GM19463 (cell line): ENCODE measurements at regions not wholly inside any gene's neighbourhood (a gene's known extent, or its start where the extent isn't known, plus 50 kb on each side); places are given as distances from the start of the nearest gene placed in this dataset.

Experiments used
- ATAC-seq: cut with Tn5 transposase; IDR thresholded peaks from one replicate; pipeline ENCODE4 v1.9.1; 2021; ENCODE audit warnings: mild to moderate bottlenecking, moderate library complexity; ENCODE audit not compliant: unreplicated experiment

DNA sequence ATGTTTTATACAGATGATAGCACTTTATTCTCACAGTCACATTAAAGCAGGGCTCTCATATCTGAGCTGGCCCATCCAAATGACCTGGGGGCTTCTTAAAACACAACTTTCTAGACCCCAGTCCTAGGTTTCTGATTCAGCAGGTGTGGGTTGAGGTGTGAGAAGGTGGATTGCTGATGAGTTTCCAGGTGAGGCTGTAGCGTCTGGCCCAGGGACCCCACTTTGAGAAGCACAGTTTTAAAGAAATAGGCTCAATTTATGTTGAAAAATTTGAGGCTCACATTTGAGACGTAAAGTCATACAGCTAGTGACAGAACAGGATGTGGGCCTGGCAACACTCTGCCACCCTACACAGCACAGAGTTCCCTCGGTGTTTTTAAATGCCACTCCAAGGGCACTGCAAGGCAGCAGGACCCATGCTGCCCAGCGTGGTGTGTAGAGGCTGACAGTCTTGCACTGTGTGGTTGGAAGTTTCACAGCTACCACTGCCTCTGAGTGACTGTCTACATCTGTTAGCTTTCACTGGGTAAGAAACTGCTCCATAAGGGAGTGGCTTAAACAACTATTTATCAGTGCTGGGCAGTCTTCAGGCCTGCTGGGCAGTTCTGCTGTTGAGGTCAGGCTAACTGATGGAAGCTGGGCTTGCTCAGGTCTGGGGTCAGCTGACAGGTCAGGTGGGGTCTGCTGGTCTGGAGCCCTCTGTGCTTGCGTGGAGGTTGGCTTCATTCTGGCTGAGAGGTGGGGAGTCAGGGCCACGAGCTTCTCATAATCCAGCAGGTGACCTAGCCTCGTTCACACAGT is 319.7 kb downstream of the CXCL12 start:
- no peak for ATAC-seq

GRCh38 chr10:44064317-44064716 is 320.6 kb downstream of the CXCL12 start:
- no peak for ATAC-seq

DNA sequence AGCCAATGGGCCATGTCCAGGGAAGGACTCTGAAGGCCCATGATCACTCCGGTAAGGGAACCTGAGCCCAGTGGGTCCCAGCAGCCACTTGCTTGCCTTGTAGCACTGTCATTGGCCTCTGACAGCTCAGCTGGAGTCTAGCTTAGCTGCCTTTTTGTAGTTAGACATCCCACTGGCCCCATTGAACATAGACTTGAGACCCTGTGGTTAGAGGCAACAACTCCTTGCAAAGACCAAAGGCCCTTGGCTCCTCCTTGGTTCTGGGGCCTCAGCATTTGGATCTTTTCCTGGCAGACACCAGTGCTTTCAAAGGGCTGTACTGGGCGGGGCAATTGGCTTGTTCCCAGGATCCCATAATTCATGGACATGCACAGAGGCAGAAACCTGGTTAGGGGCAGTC is 321.2 kb downstream of the CXCL12 start:
- ATAC-seq = no peak

- no peak for ATAC-seq
Observed at GRCh38 chr10:44060719-44061118, 324.2 kb downstream of the CXCL12 start.

DNA sequence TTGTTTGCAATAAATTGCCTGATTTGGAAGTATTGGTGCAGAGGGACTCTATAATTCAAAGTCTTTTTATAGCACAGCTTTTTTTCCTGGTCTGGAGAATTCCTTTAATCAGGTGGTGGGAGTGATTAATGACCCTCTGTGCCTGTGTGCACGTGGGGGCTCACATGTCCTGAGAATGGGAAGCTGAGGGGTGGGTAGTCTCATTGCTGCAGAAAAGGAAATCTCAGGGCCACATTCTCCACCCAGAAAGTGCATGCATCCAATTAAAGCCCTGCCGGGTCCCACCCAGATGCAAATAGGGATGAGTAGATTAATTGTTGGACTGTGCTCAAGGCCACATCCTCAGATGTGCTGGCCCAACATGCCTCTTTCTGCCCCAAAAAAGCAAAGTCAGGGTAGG is 324.7 kb downstream of the CXCL12 start:
- no peak for ATAC-seq

GRCh38 chr10:44058259-44058658 is 326.6 kb downstream of the CXCL12 start:
- no peak for ATAC-seq

DNA sequence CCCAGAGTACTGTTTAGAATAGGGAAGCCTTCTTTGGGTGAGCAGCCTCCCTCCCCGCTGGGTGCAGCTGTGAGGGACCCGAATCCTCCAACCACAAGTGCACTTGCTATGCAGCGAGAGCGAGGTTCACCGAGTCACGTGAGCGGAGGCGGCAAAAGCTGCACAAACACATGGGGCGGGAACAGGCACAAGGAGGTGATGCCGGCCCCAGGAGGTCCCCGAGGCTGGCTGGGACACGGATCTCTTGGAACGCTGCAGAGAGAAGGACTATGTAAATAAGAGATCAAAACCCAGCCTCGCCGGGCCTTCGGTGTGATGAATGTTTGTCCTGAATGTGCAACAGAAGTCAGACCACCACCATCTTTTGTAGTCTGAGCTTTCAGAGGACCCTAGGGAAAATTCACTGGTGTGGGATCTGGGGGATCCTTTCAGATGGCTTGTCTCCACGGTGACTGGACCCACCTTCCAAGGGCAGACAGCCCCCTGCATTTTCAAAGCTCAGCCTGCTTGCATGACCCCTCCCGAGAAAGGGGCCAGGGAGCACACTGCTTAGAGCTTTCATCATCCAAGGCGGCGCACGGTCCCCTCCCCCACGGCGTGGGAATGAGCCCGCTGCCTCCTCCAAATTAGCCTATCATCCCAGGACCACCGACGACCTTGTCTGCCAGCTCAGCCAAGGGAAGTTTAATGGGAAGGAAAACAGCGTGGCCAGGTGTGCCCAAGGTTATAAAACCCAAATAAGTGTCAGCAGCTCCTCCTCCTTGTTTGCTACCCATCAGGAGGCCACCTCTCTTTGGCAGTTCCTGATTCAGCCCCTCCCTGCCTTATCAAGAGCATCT is 327.7 kb downstream of the CXCL12 start:
- no peak for ATAC-seq

GRCh38 chr10:44056206-44056605 is 328.7 kb downstream of the CXCL12 start:
- ATAC-seq = no peak

DNA sequence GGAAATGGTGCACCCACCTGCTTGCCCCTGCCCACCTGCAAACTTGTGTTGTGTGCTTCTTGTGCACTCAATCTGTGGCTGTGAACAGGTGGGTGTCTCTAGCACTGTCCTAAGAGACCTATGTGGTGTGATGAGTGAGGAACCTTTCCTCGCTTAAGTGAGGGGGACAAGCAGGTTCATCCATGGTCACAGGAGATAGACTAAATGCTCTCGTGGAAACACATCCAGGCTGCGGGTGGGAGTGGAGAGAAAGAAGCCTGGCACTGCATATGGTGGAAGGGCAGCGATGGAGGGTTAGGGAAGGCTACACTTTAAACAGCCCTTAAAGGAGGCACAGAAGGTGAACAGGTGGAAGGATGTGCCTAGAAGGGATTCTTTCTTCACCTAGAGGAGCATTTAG is 330.9 kb downstream of the CXCL12 start:
- ATAC-seq = no peak

DNA sequence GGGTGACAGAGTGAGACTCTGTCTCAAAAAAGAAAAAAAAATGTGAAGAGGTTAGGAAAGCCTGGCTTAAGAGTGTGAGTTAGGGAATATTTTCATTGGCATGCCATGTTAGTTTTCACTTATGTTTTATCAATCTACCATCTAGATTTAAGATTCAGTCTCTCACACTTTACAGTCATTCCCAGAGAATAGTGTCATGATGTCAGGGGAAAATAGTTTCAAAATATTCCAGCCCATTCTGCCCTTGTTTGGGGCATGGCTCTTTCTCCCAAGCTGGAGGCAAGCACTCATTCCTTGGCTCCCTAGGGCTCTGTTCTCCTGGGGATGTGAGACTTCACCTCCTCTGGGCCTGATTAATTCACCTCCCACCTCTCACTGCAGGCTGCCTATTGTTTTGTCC is 331.5 kb downstream of the CXCL12 start:
- ATAC-seq = no peak

DNA sequence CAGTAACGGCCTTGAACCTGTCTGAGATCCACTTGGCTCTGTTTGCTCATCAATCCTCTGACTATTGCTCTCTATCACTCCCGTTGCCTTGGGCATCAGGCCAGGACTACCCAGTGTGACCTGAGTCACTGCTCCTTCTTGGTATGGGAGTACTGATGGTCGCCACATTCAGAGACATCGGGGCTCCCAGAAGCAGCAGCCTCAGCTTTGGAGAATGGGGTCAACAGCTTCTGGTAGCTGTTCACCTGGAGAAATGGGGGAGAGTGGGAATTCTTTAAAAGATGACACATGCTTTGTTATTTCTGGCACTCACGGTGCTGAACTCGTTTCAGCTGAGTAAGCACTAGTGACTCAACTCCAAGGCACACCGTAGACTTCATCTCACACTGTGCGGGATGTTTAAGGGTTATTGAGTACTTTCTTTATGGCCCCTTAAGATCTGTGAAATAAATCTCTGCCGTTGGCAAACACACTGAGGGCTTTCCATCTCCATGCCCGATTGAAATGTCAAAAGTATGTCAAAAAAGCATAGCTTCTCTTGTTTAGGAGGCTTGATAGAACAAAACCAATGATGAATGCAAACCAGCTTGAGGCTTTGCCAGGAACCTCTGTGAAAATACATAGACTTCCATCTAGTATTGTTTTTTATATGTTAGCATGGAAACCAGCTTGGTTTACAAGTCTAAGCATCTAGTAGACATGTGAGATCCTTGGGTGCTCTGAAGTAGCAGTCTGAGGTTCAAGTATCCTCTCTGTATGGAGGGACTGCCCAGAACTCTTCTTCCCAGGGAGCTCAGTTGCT is 333.1 kb downstream of the CXCL12 start:
- no peak for ATAC-seq

DNA sequence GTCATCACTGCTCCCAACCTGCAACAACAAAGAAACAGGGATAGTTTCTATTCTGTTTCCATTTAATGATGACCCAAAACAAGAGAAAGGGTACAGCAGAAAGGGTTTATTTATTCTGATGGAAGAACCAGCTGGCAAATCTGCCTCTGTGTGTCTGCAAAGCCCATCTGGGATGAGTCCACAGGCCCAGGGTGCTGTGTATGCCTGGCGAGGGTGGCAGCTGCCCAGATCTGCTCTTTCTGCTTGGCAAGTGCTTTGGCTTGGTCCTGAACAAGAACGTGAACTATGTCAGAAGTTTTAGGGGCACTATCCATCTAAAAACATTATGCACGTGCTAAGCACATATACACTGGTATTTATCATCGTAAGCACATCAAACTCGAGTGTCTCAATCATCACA is 333.8 kb downstream of the CXCL12 start:
- ATAC-seq = no peak

DNA sequence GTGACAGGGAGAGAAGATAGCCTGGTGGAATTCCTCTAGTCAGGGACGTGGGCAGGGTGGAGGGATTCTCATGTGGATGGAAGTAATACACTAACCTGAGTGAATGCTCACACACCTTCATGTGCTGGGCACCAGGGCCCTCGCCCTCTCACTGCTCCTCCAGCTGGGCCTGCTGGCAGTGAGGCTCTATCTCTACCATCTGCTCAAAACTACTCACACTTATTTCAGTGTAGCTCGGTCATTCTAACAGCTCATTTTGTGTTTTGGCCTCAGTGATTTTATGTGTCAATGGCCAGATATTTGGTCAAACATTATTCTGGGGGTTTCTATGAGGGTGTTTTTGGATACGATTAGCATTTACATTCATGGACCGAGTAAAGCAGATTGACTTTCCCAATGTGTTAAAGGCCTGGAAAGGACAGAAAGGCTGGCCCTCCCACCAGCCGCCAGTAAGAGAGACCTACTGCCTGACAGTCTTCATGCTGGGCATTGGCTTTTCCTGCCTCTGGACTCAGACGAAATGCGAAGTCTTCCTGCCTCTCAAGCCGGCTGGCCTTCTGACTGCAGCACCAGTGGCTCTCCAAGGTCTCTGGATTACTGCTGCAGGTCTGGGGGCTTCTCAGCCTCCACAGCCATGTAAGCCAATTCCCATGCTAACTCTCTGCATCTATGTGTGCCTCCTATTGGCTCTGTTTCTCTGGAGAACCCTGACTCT is 335.4 kb downstream of the CXCL12 start:
- no peak for ATAC-seq

DNA sequence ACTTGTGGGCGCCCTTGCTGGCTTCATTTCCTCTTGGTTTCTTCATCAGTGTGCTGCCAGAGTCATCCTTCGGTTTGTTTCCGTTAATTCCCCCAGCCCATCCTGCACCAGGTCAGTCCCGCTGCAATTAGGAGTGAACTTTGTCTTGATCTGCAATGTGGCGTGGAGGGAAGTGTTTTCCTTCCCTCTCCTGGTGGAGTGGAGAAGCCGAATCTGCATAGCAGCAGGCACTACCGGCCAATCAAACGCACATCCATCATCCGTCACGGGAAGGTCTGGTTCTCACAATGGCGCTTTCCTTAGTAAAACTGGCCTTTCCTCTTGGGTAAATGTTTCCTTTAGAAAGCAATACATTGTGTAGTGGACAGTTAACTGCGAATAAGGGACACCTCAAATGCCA is 337.5 kb downstream of the CXCL12 start:
- no peak for ATAC-seq

DNA sequence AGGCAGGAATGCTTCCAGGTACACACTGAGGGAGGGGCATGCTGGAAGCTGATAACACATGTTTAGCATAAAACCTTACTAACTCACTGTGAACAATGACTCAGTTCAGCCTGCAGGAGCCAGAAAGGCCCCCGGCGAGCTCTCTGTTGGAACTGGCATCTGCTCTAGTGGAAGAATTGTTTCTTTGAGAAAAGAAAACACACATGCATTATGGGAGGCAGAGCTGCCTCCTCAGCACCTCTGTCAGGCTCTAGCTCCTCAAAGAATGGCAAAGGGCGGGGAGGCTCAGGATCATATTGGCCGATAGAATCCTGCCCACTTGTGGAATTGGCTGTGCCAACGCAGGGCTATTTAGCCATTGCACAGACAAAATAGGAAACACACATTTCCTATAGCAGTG is 338.3 kb downstream of the CXCL12 start:
- no peak for ATAC-seq

GRCh38 chr10:44045020-44045419 is 339.9 kb downstream of the CXCL12 start:
- no peak for ATAC-seq

- no peak for ATAC-seq
Observed at GRCh38 chr10:44044549-44044948, 340.3 kb downstream of the CXCL12 start.

- ATAC-seq = no peak
Observed at GRCh38 chr10:44043646-44044375, 341.1 kb downstream of the CXCL12 start.

DNA sequence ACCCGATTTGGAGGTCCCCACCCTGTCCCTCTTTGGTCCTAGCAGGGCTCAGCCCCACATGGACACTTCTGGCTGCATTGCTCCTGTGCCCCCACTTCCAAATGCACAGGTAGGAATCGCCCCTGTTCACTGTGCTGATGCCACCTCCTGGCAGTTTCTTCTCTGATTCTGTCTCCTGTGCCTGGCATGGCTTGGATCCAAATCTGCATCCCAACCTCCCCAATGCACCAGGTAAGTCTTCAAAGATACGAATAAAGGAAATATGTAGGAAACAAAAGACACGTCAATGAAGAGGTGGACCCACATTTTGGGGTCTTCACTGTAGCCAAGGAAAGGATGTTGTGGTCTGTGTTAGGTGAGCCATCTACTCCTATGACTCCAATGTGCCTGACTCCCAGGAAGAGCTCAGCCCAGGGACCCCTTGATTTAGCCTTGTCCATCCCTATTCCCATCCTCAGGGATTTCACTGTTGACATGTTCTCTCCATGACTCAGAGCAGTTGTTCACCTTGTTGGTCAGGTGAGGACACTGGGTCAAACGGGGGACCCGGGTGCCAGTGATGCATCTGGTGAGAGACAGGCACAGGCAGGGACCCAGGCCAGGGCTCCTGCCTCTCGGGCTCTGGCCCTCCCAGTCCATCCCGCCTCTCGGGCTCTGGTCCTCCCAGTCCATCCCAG is 341.8 kb downstream of the CXCL12 start:
- no peak for ATAC-seq
